IgD-negative memory B cell (primary cell): ENCODE measurements at regions not wholly inside any gene's neighbourhood (a gene's known extent, or its start where the extent isn't known, plus 50 kb on each side); places are given as distances from the start of the nearest gene placed in this dataset.
A peak's percentile ranks its signal among the peaks of the same experiment; 100 is the strongest.
"Not testable (repeated sequence)": the region's sequence is repeated elsewhere in the genome, so short reads cannot be mapped to it uniquely, and the experiment has no call there.

Experiments used
- H3K27ac Mint-ChIP-seq, 3 donors: one replicate each; pipeline ENCODE4 v1.8.0; 2020 to 2022; ENCODE audit warnings: mild to moderate bottlenecking in 3 of 3, mixed read lengths in 3 of 3, moderate library complexity in 1 of 3
- H3K27me3 Mint-ChIP-seq: one replicate; pipeline ENCODE4 v1.8.0; 2021; ENCODE audit warnings: mixed read lengths
- H3K36me3 Mint-ChIP-seq: one replicate; pipeline ENCODE4 v1.8.0; 2020; ENCODE audit warnings: mild to moderate bottlenecking, mixed read lengths
- H3K4me1 Mint-ChIP-seq, 3 donors: one replicate each; pipeline ENCODE4 v1.8.0; 2020 to 2022; ENCODE audit warnings: mixed read lengths in 3 of 3, mild to moderate bottlenecking in 1 of 3
- H3K4me3 Mint-ChIP-seq, 4 donors: one replicate each; pipeline ENCODE4 v1.8.0; 2020 to 2022; ENCODE audit warnings: mild to moderate bottlenecking in 4 of 4, mixed read lengths in 4 of 4, moderate library complexity in 3 of 4
- H3K9me3 Mint-ChIP-seq, 3 donors: one replicate each; pipeline ENCODE4 v1.8.0; 2020 to 2021; ENCODE audit warnings: mixed read lengths in 3 of 3, mild to moderate bottlenecking in 1 of 3

- no peak overlapping the region for H3K4me3 Mint-ChIP-seq
- no peaks in the 10 kb centered on the region for H3K4me1 Mint-ChIP-seq
- peaks cover 0 to 5% (median 2%) of the 10 kb centered on the region in 3 donors for H3K9me3 Mint-ChIP-seq
- no peaks in the 10 kb centered on the region for H3K36me3 Mint-ChIP-seq
- H3K27ac Mint-ChIP-seq = no peak overlapping the region
- no peaks in the 10 kb centered on the region for H3K27me3 Mint-ChIP-seq
Observed at GRCh38 chr10:83725567-83725966, 413.7 kb upstream of the GHITM start.

GRCh38 chr10:83734278-83734677, 405.0 kb upstream of the GHITM start:
- H3K4me3 Mint-ChIP-seq = no peak overlapping the region
- H3K27ac Mint-ChIP-seq = no peak overlapping the region
- H3K36me3 Mint-ChIP-seq = no peaks in the 10 kb centered on the region

GRCh38 chr10:83736008-83736407, 403.3 kb upstream of the GHITM start:
- H3K4me3 Mint-ChIP-seq = no peak overlapping the region
- no peaks in the 10 kb centered on the region for H3K27me3 Mint-ChIP-seq
- H3K36me3 Mint-ChIP-seq = no peaks in the 10 kb centered on the region
- H3K4me1 Mint-ChIP-seq = no peaks in the 10 kb centered on the region
- peaks cover 3 to 36% (median 9%) of the 10 kb centered on the region in 3 donors for H3K9me3 Mint-ChIP-seq
- no peak overlapping the region for H3K27ac Mint-ChIP-seq

More at GRCh38 chr10:83734278-83734677, 405.0 kb upstream of the GHITM start:
- peaks cover 3 to 33% (median 7%) of the 10 kb centered on the region in 3 donors for H3K9me3 Mint-ChIP-seq
- no peaks in the 10 kb centered on the region for H3K27me3 Mint-ChIP-seq
- no peaks in the 10 kb centered on the region for H3K4me1 Mint-ChIP-seq

DNA sequence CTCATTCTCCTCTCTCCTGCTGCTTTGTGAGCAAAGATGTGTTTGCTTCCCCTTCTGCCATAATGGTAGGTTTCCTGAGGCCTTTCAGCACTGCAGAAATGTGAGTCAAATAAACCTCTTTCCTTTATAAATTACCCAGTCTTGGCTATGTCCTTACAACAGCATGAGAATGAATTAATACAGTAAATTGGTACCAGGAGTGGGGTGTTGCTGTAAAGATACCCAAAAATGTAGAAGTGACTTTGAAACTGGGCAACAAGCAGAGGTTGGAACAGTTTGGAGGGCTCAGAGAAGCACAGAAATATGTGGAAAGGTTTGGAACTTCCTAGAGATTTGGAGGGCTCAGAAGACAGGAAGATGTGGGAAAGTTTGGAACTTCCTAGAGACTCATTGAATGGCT, 388.7 kb upstream of the GHITM start:
- H3K4me3 Mint-ChIP-seq = no peak overlapping the region
- H3K4me1 Mint-ChIP-seq = no peaks in the 10 kb centered on the region
- H3K27ac Mint-ChIP-seq = no peak overlapping the region
- no peaks in the 10 kb centered on the region for H3K27me3 Mint-ChIP-seq
- H3K36me3 Mint-ChIP-seq = peaks cover 2% of the 10 kb centered on the region
- H3K9me3 Mint-ChIP-seq = peaks cover 4 to 36% (median 22%) of the 10 kb centered on the region in 3 donors

- no peaks in the 10 kb centered on the region for H3K27me3 Mint-ChIP-seq
- H3K27ac Mint-ChIP-seq = no peak overlapping the region
- H3K9me3 Mint-ChIP-seq = peaks cover 5 to 38% (median 21%) of the 10 kb centered on the region in 3 donors
- no peaks in the 10 kb centered on the region for H3K4me1 Mint-ChIP-seq
- no peak overlapping the region for H3K4me3 Mint-ChIP-seq
- H3K36me3 Mint-ChIP-seq = peaks cover 2% of the 10 kb centered on the region
Observed at GRCh38 chr10:83753490-83753889, 385.8 kb upstream of the GHITM start.

DNA sequence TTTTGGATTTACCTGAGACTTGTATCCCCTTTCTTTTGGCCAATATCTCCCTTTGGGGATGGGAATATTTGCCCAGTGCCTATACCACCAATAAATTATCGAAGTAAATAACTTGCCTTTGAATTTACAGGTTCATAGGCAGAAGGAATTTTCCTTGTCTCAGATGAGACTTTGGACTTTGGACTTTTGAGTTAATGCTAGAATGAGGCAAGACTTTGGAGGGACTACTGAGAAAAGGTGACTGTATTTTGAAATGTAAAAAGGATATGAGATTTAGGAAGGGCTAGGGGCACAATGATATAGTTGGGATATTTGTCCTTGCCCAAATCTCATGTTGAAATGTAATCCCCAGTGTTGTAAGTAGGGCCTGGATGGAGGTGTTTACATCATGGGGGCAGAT, 384.5 kb upstream of the GHITM start:
- Mint-ChIP-seq H3K4me1 (no peaks in the 10 kb centered on the region), H3K27me3 (no peaks in the 10 kb centered on the region), H3K4me3 (peak overlapping the region in 1 of 4 donors; percentile 18), H3K36me3 (peaks cover 2% of the 10 kb centered on the region), H3K27ac (no peak overlapping the region), H3K9me3 (peaks cover 5 to 39% (median 19%) of the 10 kb centered on the region in 3 donors)

DNA sequence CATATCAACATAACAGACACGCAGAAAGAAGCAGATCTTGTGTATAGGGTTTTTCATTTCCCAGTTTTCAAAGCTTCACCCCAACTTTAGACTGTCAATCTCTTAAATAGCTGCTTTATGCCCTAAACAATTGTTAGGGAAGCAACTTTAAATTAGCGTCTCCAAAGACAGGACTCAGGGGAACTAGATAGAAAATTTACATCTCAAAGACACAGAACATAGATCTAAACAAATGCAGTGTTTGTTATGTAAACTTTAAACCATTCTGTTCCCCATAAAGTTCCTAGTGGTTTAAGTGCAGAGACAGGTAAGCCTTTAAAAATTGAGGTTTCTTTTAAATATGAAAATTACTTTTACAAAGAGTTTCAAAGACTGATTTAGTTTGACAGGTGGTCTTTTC, 379.2 kb upstream of the GHITM start:
- Mint-ChIP-seq H3K4me3 (no peak overlapping the region), H3K9me3 (peaks cover 2 to 8% (median 5%) of the 10 kb centered on the region in 3 donors), H3K4me1 (no peaks in the 10 kb centered on the region), H3K27ac (no peak overlapping the region), H3K27me3 (no peaks in the 10 kb centered on the region), H3K36me3 (no peaks in the 10 kb centered on the region)

DNA sequence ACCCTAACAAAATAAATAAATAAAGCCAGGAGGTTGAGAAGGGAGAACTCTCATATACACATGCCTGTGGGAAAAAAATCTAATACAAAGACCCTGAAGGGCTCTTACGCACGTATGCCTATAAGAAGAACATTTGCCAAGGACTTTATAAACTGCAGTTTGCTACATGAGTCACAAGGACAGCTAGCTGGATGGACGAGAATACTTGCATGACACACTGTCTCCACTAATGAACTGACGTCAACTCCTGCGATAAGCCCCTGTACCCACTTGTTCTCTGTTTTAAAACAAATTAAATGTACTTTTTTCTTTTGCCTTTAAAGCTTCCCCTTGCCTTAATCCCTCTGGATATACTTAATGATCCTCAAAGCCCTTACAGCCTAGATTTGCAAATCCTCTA, 374.6 kb upstream of the GHITM start:
- H3K36me3 Mint-ChIP-seq = no peaks in the 10 kb centered on the region
- no peak overlapping the region for H3K27ac Mint-ChIP-seq
- peaks cover 0 to 2% (median 0%) of the 10 kb centered on the region in 3 donors for H3K9me3 Mint-ChIP-seq
- H3K4me1 Mint-ChIP-seq = no peaks in the 10 kb centered on the region
- H3K27me3 Mint-ChIP-seq = no peaks in the 10 kb centered on the region
- H3K4me3 Mint-ChIP-seq = no peak overlapping the region

GRCh38 chr10:83765731-83766130, 373.6 kb upstream of the GHITM start:
- H3K27ac Mint-ChIP-seq = no peak overlapping the region
- no peak overlapping the region for H3K4me3 Mint-ChIP-seq
- no peaks in the 10 kb centered on the region for H3K27me3 Mint-ChIP-seq
- no peaks in the 10 kb centered on the region for H3K4me1 Mint-ChIP-seq
- peaks cover 0 to 2% (median 0%) of the 10 kb centered on the region in 3 donors for H3K9me3 Mint-ChIP-seq
- no peaks in the 10 kb centered on the region for H3K36me3 Mint-ChIP-seq

- Mint-ChIP-seq H3K27ac (no peak overlapping the region), H3K4me1 (no peaks in the 10 kb centered on the region), H3K9me3 (peaks cover 0 to 3% (median 2%) of the 10 kb centered on the region in 3 donors), H3K36me3 (no peaks in the 10 kb centered on the region), H3K27me3 (no peaks in the 10 kb centered on the region), H3K4me3 (no peak overlapping the region)
Observed at GRCh38 chr10:83769281-83769820, 370.0 kb upstream of the GHITM start.

DNA sequence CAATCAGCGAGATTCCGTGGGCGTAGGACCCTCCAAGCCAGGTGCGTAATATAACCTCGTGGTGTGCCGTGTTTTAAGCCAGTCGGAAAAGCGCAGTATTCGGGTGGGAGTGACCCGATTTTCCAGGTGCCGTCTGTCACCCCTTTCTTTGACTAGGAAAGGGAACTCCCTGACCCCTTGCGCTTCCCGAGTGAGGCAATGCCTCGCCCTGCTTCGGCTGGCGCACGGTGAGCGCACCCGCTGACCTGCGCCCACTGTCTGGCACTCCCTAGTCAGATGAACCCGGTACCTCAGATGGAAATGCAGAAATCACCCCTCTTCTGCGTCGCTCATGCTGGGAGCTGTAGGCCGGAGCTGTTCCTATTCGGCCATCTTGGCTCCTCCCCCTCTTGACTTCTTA, 352.6 kb upstream of the GHITM start:
- not testable (repeated sequence) for H3K4me3 Mint-ChIP-seq, H3K36me3 Mint-ChIP-seq, H3K27me3 Mint-ChIP-seq, H3K4me1 Mint-ChIP-seq, H3K27ac Mint-ChIP-seq, H3K9me3 Mint-ChIP-seq

- Mint-ChIP-seq H3K9me3 (peaks cover 0 to 2% (median 2%) of the 10 kb centered on the region in 3 donors), H3K27me3 (no peaks in the 10 kb centered on the region), H3K27ac (no peak overlapping the region), H3K4me3 (no peak overlapping the region), H3K4me1 (no peaks in the 10 kb centered on the region), H3K36me3 (no peaks in the 10 kb centered on the region)
Observed at GRCh38 chr10:83801983-83802382, 337.3 kb upstream of the GHITM start.

DNA sequence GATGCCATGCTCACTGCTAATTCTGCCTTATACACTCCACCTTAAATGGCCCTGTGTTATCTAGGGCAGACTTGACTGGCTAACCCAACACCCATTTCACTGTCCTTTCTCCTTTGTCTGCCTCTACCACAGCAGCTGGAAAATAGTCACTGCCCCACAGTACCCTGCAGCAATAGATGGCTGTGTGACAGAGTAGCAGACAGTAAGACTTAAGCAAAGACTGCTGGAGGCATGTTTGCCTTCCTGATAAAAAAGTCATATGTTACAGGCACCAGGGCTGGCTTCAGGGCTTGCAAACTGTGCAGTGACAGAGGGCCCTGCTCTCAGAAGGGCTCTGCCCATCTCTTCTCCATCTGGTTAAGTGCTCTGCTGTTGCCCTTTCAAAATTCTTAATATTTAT, 332.6 kb upstream of the GHITM start:
- H3K27me3 Mint-ChIP-seq = no peaks in the 10 kb centered on the region
- H3K4me3 Mint-ChIP-seq = no peak overlapping the region
- H3K27ac Mint-ChIP-seq = no peak overlapping the region

DNA sequence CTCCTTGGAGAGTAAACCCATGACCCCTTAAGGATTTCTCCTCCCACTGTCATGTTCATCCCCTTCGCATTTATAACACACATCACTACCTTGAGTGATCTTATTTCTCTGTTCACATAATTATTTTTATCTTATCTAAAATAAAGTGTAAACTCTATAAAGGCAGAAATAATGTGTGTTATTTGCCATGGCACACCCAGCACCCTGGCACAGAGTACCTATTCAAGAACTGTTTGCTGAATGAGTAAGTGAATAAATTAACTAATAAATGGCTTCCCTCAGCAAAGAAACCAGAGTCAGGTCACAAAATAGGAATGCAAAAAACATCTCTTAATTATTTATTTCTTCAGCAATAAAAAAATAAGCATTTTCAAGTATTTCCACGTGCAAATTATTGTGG, 330.3 kb upstream of the GHITM start:
- Mint-ChIP-seq H3K4me3 (no peak overlapping the region), H3K36me3 (no peaks in the 10 kb centered on the region), H3K4me1 (no peaks in the 10 kb centered on the region), H3K27me3 (no peaks in the 10 kb centered on the region), H3K27ac (no peak overlapping the region), H3K9me3 (peaks cover 2 to 6% (median 2%) of the 10 kb centered on the region in 3 donors)

More for the DNA sequence above, 332.6 kb upstream of the GHITM start:
- peaks cover 2 to 6% (median 2%) of the 10 kb centered on the region in 3 donors for H3K9me3 Mint-ChIP-seq
- H3K36me3 Mint-ChIP-seq = no peaks in the 10 kb centered on the region
- no peaks in the 10 kb centered on the region for H3K4me1 Mint-ChIP-seq

- H3K9me3 Mint-ChIP-seq = peaks cover 2 to 5% (median 3%) of the 10 kb centered on the region in 3 donors
- no peak overlapping the region for H3K27ac Mint-ChIP-seq
- no peaks in the 10 kb centered on the region for H3K36me3 Mint-ChIP-seq
- no peak overlapping the region for H3K4me3 Mint-ChIP-seq
- H3K27me3 Mint-ChIP-seq = no peaks in the 10 kb centered on the region
- H3K4me1 Mint-ChIP-seq = no peaks in the 10 kb centered on the region
Observed at GRCh38 chr10:83816942-83817341, 322.4 kb upstream of the GHITM start.

GRCh38 chr10:83817797-83818196, 321.5 kb upstream of the GHITM start:
- Mint-ChIP-seq H3K4me3 (no peak overlapping the region), H3K36me3 (no peaks in the 10 kb centered on the region), H3K4me1 (no peaks in the 10 kb centered on the region), H3K9me3 (peaks cover 2 to 5% (median 3%) of the 10 kb centered on the region in 3 donors), H3K27me3 (peaks cover 1% of the 10 kb centered on the region), H3K27ac (no peak overlapping the region)
